ENCODE measurements at regions not wholly inside any gene's neighbourhood (a gene's known extent, or its start where the extent isn't known, plus 50 kb on each side); places are given as distances from the start of the nearest gene placed in this dataset.

DNA sequence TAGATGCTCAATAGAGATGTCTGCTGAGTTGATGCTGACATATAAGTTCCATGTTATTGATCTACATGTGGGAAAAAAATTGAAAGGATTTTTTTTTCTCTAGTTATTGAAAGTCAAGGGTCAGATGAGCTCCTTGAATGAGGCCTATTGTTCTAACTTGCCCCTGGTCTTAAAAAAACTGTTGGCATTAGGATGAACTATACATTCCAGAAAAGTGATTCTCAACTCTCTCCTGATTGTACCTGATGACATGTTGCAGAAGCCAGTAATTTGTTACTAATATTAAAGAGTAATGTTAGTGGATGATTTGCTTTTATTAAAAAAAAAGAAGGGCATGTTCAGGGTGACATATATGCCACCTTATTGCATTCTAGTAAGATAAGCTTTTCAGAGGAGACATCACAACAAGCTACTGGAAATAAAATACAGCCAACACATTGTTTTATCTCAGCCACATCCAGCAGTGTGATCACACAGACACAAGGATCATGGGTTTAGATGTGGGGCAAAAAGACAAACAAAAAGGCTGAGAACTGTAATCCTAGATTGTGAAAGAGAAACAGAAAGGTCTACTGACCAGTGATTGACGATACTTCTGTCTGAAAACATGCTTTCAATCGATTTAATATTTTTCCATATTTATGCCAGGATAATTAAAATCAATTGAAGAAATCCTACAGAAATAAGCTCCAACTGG lies 1314.1 kb upstream of the C9orf72 start:
- no peak for DNase-seq

DNA sequence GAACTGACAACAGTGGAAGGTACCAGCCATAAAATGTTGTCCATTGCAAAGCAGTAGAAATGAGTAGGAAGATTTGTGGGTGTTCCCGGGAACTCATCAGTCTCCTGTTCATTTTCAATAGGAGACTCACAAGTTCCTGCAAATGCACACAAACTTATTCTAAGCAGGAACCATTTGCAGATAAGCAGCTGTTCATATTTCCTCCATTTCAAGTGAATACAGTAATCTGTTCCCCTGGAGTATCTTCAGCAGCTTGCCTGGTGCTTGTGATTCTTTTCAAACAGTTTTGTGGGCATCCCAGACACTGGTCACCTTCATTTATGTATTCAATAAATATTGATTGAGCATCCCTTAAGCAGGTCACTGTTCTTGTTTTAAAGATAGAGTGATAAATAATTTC lies 1315.5 kb upstream of the C9orf72 start:
- DNase-seq: no peak

DNA sequence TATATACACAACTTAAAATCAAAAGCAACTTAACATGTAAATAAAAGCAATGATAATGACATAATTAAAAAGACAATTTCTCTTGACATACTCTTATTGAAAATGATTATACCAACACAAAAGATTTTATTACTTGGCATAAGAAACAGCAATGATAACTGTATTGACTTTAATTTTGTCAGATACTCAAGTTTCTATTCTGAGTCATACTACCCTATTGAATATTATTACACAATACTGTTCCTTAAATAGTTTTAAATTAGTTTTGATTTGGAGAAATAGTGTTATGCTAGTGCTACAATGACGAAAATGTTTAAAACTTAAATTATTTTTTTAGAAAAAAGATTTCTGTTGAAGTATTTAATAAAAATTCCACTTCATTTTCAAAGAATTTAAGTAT lies 1319.3 kb upstream of the C9orf72 start:
- DNase-seq: no peak

DNA sequence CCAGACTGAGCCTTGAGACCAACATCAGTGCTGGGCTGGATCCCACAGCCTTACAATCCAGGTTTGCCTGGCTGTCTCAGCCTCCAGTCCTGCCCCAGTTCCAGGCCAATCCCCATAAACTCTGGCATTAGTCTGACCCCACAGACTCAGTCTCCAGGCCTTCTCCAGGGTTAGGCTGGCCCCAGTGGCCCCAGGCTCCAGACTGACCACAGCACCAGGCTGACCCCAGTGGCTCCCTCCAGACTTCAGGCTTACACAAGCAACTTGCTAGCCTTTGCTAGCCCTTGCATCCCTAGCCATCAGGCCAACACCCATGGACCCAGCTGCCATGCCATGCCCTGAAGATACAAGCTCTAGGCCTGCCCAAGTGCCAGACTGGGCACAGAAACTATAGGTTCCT lies 1326.0 kb upstream of the C9orf72 start:
- DNase-seq: no peak

DNA sequence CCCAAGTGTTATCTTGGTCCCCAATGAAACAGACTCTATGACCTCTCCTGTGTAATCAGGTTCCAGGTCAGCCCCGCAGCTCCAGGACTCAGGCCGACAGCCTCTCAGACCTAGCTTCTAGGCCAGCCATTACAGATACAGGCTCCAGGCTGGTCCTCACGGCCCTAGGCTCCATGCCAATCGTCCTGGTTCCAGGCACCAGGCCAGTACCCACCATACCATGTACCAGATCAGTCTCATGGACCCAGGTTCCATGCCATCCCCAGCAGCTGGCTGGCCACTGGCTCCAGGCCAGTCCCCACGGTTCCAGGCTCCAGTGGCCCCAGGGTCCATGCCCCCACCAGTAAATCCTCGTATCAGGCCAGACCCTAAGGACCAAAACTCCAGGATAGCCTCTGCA lies 1326.6 kb upstream of the C9orf72 start:
- no peak for DNase-seq

DNA sequence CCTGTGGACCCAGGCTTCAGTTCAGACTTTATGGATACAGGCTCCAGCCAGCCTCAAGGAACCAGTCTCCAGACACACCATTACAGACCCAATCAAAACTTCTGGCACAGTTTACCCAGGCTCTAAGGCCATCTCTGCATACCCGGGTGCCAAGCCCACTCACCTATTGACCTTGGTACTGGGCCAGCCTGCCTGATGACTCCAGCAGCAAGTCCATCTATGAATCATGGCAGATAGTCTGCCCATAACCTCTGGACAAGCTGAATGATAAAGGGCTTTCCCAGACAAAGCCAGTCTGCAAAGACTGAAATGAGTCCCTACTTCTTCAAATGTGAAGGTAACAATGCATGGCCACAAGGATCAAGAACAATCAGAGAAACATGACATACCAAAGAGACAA lies 1327.1 kb upstream of the C9orf72 start:
- DNase-seq: no peak

DNA sequence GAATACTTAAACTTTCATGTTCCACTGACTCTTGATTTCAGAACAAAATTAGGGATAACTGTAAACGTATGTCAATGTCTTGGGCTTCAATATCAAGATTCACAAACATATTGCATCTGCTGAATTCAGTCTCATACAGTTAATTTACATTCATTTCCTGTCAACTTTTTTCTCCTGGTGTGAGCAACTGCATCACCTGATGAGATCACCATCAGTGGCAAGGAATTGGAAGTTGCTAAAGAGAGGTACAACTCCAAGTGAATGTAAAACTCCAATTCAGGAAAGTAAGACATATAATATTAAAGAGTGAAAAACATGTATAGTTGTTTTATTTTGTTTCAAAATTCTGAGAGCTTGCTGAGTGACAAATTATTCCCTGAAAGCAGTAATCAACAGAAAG lies 1336.2 kb upstream of the C9orf72 start:
- no peak for DNase-seq

DNA sequence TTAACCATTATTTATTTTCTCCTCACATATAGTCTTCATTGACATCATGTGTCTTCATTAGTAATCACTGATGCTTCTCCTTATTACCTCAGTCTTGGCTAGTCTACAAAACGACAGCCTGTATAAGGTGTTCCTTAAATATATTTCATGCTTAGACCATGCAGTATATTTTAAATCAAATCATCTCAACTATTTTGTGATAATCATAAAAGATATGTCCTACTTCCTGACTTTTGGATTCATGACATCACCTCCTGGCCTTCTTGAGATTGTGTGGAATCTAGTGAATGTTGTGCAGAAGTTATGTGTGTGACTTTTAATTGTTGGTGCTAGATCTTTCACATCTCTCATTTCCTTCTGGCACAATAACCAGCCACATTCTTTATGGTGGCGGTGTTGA lies 1339.3 kb upstream of the C9orf72 start:
- no peak for DNase-seq

DNA sequence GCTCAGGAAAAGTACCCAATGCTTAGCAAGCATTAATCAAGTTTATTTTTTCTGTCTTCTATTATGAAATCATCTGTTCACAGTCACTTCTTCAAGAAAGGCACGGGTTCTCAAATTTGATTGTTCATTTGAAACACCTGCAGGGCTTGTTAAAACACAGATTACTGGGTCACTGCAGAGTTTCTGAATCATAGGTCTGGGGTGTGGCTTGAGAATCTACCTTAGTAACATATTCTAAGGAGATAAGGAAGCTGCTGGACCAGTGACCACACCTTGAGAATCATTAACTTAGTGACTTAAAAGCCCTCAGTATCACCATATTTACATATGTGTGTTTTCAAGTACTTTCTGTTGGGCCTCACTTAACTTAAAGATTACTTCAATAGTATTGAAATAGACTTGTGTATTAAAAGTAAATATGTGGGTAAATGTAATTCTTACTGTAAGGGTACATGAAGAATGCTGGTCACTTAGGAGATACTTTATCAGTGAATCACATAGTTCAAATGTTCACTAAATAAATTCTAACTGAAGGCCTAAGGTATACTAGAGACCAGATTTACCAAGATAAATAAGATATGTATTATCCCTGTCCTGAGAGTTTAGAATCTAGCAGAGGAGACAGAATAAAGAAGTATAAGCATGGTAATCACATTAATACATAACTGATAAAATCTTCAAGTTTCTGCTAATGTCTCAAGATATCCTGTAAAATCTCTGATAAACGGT lies 1342.1 kb upstream of the C9orf72 start:
- no peak for DNase-seq

DNA sequence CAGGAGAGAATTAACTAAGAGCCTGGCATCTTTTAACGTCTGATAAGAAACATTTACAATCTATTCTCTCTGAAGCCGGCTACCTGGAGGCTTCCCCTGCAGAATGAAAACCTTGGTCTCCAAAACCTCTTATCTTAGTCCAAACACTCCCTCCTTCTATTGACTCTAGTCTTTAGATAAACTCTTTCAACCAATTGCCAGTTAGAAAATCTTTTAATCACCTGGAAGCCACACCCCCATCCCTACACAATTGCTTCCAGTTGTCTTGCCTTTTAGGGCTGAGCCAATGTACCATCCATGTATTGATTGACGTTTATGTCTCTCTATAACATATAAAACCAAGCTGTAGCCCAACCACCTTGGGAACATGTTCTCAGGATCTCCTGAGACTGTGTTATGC lies 1343.1 kb upstream of the C9orf72 start:
- no peak for DNase-seq

DNA sequence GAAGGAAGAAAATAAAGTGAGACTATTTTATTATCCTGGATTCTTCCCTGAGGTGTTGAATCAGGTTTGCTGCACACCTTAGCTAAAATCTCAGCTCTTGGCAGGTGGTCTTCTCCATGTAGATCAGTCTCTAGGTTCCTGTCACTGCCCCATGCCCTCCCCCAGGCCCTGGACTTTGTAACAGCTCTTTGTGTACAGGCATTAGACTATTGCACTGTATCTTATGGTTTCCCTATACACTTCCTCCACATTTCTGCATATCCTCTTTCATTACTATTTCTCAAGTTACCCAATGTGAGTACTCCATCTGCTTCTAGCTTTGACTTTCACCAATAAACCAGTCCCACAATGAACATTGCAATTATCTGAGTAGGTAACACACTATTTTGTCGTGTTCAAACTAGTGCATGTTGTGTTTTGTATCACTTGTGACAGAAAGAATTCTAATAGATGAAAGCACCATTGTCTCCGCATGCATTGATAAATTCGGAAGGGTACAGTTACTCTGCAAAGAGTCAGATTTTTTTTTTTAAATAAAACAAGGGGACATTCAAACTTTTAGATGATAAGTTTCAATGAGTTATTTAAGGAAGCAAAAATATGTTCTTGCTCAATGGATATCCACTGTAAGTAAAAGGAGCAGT lies 1348.7 kb upstream of the C9orf72 start:
- DNase-seq: no peak

DNA sequence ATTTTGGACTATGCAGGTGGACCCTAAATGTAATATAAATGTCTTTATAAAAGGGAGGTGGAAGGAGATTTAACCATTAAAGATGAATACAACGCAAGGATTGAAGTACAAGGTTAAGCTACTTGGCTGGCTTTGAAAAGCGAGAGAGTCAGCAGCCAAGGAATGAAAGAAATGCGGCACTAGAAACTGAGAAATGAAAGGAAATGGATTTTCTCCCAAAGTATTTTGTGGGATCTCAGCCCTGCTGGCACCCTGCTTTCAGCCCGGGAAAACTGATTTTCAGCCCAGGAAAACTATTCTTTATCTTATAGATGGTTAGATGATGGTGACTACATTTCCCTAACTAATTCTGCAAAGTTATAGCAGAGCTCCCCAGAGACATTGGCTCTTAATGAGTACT lies 1349.6 kb upstream of the C9orf72 start:
- DNase-seq: no peak

DNA sequence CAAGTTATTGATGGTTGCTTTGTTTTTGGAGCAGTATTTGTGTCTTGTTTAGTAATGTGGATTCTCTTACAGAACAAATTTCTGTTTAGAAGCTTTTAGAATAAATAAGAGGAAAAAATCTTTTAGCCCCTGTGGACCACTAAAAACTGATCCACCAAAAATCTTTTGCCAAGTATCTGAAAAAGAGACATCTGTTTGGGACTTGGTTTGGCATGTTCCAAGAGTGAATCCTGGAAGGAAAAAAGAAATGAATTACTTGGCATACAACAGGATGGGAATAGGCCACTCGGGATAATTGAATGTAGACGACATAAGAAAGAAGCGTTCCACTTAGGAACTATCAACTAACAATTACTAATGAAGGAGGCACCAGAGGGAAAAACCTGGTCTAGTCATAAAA lies 1350.1 kb upstream of the C9orf72 start:
- DNase-seq: no peak

DNA sequence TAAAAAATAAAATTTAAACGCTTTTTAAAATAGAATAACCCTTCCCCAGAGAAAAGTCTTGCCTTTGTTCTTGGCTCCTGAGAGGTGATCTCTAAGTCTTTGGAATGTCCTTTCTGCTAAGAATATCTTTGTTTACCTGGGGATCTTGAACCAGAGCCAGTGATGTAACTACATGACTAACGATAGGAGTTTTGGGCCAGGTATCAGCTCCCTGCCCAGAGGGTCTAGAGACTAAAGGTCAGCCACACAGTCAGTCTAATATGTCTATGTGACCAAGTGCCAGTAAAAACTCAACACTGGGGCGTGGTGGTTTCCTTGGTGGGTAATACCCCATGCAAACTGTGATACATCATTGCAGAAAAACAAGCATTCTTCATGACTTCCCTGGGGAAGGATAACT lies 1351.9 kb upstream of the C9orf72 start:
- no peak for DNase-seq

DNA sequence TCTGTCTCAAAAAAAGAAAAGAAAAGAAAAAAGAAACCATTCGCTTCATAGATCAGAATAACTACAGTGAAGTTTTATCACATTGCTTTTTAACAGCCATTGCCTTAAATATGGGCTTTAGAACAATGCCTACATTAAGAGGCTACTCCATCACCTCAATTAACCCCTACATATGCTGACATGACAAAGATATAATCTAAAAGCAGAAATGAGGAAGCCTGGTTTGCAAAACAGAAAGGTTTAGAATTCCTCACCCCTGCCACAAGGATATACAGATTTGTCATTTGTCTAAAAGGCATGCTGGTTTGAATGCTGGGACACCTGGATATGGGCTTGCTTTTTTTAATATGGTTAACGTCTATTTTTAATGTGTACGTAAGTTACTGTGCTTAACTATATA lies 1353.0 kb upstream of the C9orf72 start:
- DNase-seq: no peak

DNA sequence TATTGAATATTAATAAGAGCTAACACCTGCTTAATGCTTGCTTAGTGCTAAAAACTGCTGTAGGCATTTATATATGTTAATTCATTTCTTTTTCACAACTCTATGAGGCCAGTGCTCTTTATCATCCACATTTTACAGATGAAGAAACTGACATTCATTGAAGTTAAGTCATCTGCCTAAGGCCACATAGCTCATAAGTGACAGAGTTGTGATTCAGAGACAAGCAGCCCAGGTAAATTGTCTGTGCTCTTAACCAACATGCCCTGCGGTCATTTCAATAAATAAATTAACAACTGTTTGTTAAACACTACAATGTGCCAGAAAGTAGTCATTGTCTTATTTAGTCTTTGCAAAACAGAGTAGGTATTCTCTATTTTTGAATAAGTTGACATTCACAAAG lies 1354.4 kb upstream of the C9orf72 start:
- no peak for DNase-seq

DNA sequence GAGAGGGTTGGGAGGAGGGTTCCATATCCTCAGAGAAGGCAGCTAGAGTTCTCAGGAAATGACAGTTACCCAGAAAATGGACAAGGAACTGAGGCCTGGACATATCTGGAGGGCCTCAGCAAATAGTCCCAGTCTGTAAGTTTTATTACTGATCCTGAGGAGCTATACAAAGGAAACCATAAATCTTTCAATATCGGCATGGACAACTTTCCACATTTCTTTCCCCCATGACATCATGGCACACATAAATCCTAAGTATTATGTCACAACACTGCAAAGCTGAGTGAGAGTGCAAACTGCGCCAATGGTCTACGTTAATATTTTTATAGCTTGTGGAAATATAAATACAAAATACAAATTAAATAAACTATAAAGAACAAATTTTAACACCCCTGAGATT lies 1356.2 kb upstream of the C9orf72 start:
- DNase-seq: no peak

DNA sequence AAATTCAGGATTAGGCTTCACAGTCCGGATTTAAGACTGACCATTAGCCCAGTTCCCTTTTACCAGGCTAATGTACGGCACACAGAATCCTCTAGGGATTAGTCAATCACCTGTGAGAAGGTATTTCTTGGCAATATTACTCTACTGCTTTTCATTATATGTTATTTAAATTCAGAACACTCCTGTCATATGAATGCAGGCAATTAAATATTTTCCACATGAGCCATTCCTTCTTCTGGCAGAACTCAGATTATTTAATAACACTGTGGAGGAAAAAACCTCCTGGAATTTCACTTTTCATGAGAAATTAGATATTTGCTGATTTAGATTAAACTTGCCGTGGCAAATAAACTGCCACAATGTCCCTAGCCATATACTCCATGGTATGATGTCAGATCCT lies 1357.5 kb upstream of the C9orf72 start:
- no peak for DNase-seq

DNA sequence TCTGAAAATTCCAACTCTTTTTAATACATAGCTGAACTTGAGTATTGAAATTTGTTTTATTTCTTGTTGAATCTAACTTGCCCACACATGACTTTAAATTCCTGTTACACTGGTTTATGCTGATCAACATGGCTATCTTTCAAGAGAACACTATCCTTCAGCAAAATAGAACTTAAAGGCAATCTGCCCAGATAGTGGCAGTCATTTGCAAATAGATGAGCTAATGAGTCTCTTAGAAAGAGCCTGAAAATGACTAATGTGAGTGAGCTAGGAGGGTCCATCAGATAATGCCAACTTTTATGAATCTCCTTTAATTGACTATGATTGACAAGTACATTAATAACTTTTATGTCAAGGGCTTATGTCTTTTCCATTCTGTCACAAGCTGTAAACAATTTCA lies 1360.8 kb upstream of the C9orf72 start:
- DNase-seq: no peak

DNA sequence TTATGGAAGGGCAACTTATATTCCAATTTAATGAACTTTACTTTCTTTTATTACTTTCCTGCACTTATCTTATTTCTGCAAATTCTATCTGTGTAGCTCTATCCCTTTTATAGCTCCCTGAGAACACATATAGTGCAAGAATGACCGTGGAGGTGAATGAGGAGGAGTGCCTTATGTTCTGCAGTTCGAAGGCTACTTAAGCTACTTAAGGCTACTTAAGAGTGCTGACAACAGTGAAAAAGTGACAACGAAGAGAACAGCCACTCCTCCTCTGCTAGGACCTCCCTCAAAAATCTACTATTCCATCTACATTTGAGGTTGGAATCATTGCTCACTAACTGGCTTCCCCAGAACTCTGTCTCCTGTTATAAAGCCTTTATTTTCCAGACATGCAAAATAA lies 1365.7 kb upstream of the C9orf72 start:
- no peak for DNase-seq

DNA sequence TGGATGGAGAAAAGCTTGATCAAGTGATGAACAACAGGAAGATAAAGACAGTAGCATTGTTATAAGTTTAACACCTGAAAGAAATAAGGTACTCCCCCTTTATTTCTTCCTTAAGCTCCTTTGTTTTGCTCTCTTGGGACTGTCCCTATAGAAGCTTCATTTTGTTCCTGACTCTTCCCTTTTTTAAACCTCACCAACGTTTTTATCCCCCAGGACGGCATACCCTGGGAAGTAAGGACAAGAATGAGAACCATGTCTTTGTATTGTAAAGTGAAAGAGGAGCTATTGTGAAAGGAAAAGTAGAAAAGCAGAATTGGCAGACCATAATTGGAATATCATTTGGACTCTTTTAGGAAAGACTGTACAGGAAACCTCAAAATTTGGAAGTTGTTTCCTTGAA lies 1368.6 kb upstream of the C9orf72 start:
- no peak for DNase-seq

DNA sequence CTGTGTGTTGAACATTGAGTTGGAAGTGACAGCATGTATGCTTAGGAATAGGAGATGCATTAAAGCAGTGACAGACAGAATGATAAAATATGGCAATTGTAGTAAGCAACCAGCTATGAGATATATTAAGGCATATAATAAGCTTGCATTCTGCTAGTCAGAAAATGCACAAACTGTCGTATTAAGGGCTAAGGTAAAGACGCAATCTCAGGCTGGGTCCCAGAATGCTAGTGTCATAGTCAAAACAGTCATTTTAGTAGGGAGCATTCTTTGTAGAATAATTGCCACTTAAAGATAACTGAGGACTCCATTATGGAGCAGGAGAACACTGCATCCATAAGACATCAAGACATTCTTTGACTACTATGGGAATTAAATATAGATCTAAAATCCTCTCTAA lies 1369.7 kb upstream of the C9orf72 start:
- no peak for DNase-seq

DNA sequence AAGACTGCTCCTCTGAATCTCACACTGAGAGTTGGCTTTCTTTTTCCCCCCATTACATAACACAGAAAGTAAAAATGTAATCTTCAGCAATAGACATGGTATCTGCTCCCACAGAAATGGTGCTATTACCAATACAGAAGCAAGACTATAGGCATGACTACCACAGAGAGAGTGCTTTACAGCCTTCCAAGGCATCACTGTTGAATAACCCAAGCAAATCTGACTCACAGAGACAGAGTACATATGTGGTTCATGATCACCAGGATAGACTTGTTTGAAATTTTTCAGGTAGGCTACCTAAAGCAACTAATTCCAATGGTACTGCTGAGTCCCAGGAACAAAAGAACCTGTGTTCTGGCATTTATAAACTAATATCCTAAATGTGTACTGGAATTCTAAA lies 1373.4 kb upstream of the C9orf72 start:
- DNase-seq: no peak

DNA sequence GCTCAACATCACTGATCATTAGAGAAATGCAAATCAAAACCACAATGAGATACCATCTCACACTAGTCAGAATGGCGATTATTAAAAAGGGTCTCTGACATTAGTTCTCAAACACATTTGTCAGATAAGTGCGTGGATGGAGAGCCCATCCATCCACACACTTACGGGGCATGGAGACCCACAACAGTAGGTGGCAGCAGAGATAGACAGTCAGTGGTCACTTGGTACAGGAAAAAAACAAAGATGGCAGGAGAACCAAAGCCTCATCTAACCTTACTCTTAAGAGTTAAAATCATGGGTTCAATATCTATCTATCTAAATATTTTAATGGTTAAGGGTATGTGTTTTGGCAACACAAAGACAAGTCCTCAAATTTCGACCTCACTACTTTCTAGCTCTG lies 1378.7 kb upstream of the C9orf72 start:
- DNase-seq: no peak
